Esophagus (tissue), 2 donors: ENCODE measurements at regions not wholly inside any gene's neighbourhood (a gene's known extent, or its start where the extent isn't known, plus 50 kb on each side); places are given as distances from the start of the nearest gene placed in this dataset.

Experiments
- H3K27ac ChIP-seq, 2 donors: one replicate each; pipeline ENCODE4 v1.5.1; 2013; ENCODE audit warnings: low read depth in 2 of 2, mild to moderate bottlenecking in 2 of 2, inconsistent platforms in 1 of 2, low read length in 1 of 2, moderate library complexity in 1 of 2
- H3K27me3 ChIP-seq, 2 donors: one replicate each; pipeline ENCODE4 v1.6.1; 2013; ENCODE audit warnings: low read length in 2 of 2, control low read depth in 1 of 2, mild to moderate bottlenecking in 1 of 2; ENCODE audit not compliant: insufficient read depth in 2 of 2, control insufficient read depth in 1 of 2
- H3K36me3 ChIP-seq, 2 donors: one replicate each; pipeline ENCODE4 v1.6.1; 2013; ENCODE audit warnings: low read length in 1 of 2; ENCODE audit not compliant: control insufficient read depth in 2 of 2, insufficient read depth in 2 of 2
- H3K4me1 ChIP-seq, 2 donors: one replicate each; pipeline ENCODE4 v1.6.1; 2013; ENCODE audit warnings: low read length in 1 of 2; ENCODE audit not compliant: control insufficient read depth in 2 of 2, insufficient read depth in 2 of 2
- H3K4me3 ChIP-seq, 2 donors: one replicate each; pipeline ENCODE4 v1.5.1; 2013; ENCODE audit warnings: low read length in 2 of 2, mild to moderate bottlenecking in 2 of 2, low read depth in 1 of 2, moderate library complexity in 1 of 2
- H3K9me3 ChIP-seq, 2 donors: one replicate each; pipeline ENCODE4 v1.6.1; 2013; ENCODE audit warnings: mild to moderate bottlenecking in 2 of 2, low read depth in 1 of 2, low read length in 1 of 2, moderate library complexity in 1 of 2; ENCODE audit not compliant: control insufficient read depth in 2 of 2, insufficient read depth in 1 of 2
- WGBS, 2 donors: extraction: QIAGEN DNeasy Blood & Tissue Kit; methylation state at CpG; one replicate each; pipeline ENCODE4 v1.1.7; 2013; 5-methylcytosine and 5-hydroxymethylcytosine counted together
- donor health status: healthy with polysubstance abuse.
- donor health status: Bipolar disorder and iron deficiency.

GRCh38 chr4:151979819-151980218 is 219.0 kb upstream of the GATB start:
- H3K27ac ChIP-seq: no peak overlapping the region
- 92 to 94% methylated on average over 4 of the region's 4 CpGs for WGBS, 2 donors
- H3K4me1 ChIP-seq: no peaks in the 10 kb centered on the region
- peaks cover 0 to 8% of the 10 kb centered on the region in 2 donors for H3K9me3 ChIP-seq
- H3K36me3 ChIP-seq: no peaks in the 10 kb centered on the region
- no peaks in the 10 kb centered on the region for H3K27me3 ChIP-seq
- H3K4me3 ChIP-seq: no peak overlapping the region

- H3K27me3 ChIP-seq: peaks cover 0 to 2% of the 10 kb centered on the region in 2 donors
- H3K9me3 ChIP-seq: no peaks in the 10 kb centered on the region
- H3K27ac ChIP-seq: no peak overlapping the region
- no peaks in the 10 kb centered on the region for H3K4me1 ChIP-seq
- no peak overlapping the region for H3K4me3 ChIP-seq
- 75 to 79% methylated on average over 6 of the region's 6 CpGs for WGBS, 2 donors
- H3K36me3 ChIP-seq: no peaks in the 10 kb centered on the region
Observed at GRCh38 chr4:151968643-151969042, 207.8 kb upstream of the GATB start.

GRCh38 chr4:151967074-151967473 is 206.3 kb upstream of the GATB start:
- no peaks in the 10 kb centered on the region for H3K27me3 ChIP-seq
- WGBS, 2 donors: 85 to 86% methylated on average over 6 of the region's 6 CpGs
- H3K9me3 ChIP-seq: no peaks in the 10 kb centered on the region
- no peaks in the 10 kb centered on the region for H3K4me1 ChIP-seq
- no peak overlapping the region for H3K27ac ChIP-seq
- H3K36me3 ChIP-seq: no peaks in the 10 kb centered on the region
- no peak overlapping the region for H3K4me3 ChIP-seq

- H3K9me3 ChIP-seq: no peaks in the 10 kb centered on the region
- H3K27me3 ChIP-seq: no peaks in the 10 kb centered on the region
- 50 to 63% methylated on average over 4 of the region's 4 CpGs for WGBS, 2 donors
- no peak overlapping the region for H3K4me3 ChIP-seq
- H3K36me3 ChIP-seq: no peaks in the 10 kb centered on the region
- H3K27ac ChIP-seq: no peak overlapping the region
- no peaks in the 10 kb centered on the region for H3K4me1 ChIP-seq
Observed at GRCh38 chr4:151962138-151962823, 201.5 kb upstream of the GATB start.

- no peaks in the 10 kb centered on the region for H3K4me1 ChIP-seq
- no peaks in the 10 kb centered on the region for H3K36me3 ChIP-seq
- 65 to 66% methylated on average over 2 of the region's 2 CpGs for WGBS, 2 donors
- no peaks in the 10 kb centered on the region for H3K9me3 ChIP-seq
- H3K27ac ChIP-seq: no peak overlapping the region
- no peaks in the 10 kb centered on the region for H3K27me3 ChIP-seq
- H3K4me3 ChIP-seq: no peak overlapping the region
Observed at GRCh38 chr4:151961456-151961855, 200.6 kb upstream of the GATB start.

- H3K4me3 ChIP-seq: no peak overlapping the region
- no peak overlapping the region for H3K27ac ChIP-seq
- no peaks in the 10 kb centered on the region for H3K9me3 ChIP-seq
- H3K27me3 ChIP-seq: no peaks in the 10 kb centered on the region
- H3K4me1 ChIP-seq: no peaks in the 10 kb centered on the region
- H3K36me3 ChIP-seq: no peaks in the 10 kb centered on the region
- 39 to 51% methylated on average over 11 of the region's 11 CpGs for WGBS, 2 donors
Observed at GRCh38 chr4:151960449-151961230, 199.8 kb upstream of the GATB start.

GRCh38 chr4:151957153-151957552 is 196.3 kb upstream of the GATB start:
- H3K27ac ChIP-seq: no peak overlapping the region
- no peak overlapping the region for H3K4me3 ChIP-seq
- H3K4me1 ChIP-seq: no peaks in the 10 kb centered on the region
- WGBS, 2 donors: 49 to 56% methylated on average over 5 of the region's 5 CpGs
- no peaks in the 10 kb centered on the region for H3K27me3 ChIP-seq
- H3K9me3 ChIP-seq: no peaks in the 10 kb centered on the region
- no peaks in the 10 kb centered on the region for H3K36me3 ChIP-seq

- no peaks in the 10 kb centered on the region for H3K4me1 ChIP-seq
- H3K4me3 ChIP-seq: no peak overlapping the region
- WGBS, 2 donors: 75 to 87% methylated on average over 5 of the region's 5 CpGs
- no peaks in the 10 kb centered on the region for H3K9me3 ChIP-seq
- H3K27me3 ChIP-seq: no peaks in the 10 kb centered on the region
- no peak overlapping the region for H3K27ac ChIP-seq
- no peaks in the 10 kb centered on the region for H3K36me3 ChIP-seq
Observed at GRCh38 chr4:151955721-151956380, 195.0 kb upstream of the GATB start.

GRCh38 chr4:151953795-151954372 is 193.1 kb upstream of the GATB start:
- Histone ChIP-seq H3K4me1 (no peaks in the 10 kb centered on the region), H3K9me3 (no peaks in the 10 kb centered on the region), H3K27me3 (no peaks in the 10 kb centered on the region), H3K4me3 (no peak overlapping the region), H3K27ac (no peak overlapping the region), H3K36me3 (no peaks in the 10 kb centered on the region)
- 77 to 92% methylated on average over 6 of the region's 6 CpGs for WGBS, 2 donors
